ENCODE measurements at regions not wholly inside any gene's neighbourhood (a gene's known extent, or its start where the extent isn't known, plus 50 kb on each side); places are given as distances from the start of the nearest gene placed in this dataset.

DNA sequence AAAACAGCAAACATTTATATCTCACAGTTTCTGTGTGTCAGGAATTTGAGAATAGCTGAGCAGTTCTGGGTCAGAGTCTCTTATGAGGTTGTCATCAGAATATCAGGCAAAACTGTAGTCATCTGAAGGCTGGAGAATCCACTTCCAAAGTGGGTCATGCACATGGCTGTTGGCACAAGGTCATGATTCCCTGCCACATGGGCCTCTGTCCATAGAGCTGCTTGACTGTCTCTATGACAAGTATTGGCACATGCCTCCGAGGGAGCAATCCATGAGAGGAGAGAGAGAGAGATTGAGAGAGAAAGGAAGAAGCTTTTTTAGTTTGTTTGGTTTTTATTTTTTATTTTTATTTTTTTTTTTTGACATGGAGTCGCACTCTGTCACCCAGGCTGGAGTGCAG, 101.8 kb upstream of the DDX18 start:
- DNase-seq (ENCODE audit: low read depth in 2 of 2), result no peak

DNA sequence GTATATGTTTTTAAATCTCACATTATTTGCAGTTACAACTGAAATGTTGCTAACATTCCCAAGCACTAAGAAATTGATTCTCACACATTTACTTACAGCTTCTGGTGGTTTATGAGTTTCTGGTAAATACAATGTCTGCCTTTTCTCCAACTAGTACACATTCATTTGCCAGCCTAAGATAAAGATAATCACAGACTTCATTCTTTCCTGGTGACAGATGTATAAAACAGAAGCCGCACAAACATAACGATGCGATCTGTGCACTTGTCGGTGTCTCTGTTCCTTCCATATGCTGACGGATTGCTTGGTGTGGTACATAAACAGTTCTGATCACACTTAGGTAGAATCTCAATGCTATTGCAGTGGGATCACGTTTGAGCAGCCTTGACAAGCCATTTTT, 100.4 kb upstream of the DDX18 start:
- no peak for DNase-seq (ENCODE audit: low read depth in 2 of 2)

DNA sequence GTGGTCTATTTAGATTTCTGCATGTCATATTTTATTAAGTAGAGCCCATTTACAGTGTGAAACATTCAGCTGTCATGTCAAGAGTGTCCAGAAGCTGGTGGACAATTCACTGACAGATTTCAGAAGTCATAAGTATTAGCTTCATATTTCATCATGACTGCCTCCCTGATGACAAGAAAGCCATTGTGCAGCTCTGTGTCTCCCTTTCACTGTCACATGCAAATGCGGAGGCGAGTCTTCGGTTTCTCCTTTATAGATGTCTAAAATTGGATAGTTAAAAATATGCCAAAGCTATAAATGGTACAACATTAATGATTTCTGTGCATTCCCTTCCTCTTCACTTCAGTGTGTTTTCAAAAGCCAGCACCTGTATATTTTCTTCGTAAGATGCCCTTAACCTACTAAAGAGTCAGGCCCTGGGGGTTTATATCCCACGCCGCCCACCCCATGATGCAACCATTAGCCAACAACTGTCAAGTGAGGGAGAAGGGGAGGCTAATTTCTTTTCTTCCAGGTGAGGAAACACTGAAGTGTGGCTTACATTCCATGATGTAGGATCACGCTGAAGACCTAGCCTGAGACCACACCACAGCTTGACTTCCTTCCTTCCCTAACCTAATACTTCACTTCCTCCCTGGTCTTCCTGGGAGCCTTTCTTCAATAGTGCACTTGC, 99.6 kb upstream of the DDX18 start:
- DNase-seq (ENCODE audit: low read depth in 2 of 2), result no peak

DNA sequence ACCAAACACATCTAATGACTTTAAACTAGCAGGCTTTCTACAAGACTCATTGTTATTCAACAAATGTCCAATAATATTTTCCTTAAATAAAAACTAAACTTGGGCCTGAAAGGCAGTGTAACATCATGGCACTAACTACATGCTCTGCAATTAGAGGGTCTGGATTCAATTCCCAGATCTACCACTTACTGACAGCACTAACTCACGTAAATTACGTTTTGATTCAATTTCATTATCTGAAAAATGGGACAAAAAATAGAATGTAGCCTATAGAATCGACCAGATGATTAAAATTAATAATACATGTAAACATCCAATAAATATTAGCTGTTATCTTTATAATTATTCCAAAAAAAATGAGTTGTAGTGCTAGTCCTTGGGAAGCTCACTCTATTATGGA, 98.0 kb upstream of the DDX18 start:
- no peak for DNase-seq (ENCODE audit: low read depth in 2 of 2)

DNA sequence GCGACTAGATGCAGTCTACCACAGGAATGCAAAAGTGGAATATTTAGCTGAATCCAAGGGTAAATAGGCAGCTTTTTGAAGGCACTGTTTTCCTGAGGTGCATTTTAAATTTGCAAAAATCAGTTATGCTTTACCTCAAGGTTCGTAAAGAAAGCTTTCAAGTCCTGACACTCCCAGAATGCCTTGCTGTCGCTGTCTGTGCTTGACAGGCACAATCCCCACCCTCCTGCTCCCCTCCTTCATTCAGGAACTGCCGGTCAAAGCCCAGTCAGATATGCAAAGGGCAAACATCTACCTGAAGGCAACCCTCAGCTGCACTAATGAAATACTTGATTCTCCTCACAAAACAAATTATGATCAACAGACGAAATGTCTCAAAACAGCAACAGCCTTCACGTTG, 97.4 kb upstream of the DDX18 start:
- DNase-seq (ENCODE audit: low read depth in 2 of 2), result no peak

DNA sequence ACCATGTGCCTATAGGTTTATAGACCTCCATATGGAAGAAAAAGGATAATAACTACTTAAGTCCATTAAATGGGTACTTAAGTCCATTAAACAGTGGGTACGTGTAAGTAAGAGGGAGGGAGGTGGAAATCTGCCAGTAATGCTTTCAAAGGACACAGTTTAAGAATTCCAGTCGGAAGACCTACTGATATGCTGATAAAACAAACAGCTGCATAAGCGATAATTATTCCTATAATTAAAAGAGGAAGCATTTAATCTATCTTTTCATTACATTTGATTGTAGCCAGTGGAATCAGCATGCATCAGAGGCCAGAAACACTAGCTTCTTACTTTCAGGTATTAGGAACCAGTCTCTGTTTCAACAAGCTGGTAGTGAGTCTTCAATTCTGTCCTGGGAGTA, 96.4 kb upstream of the DDX18 start:
- DNase-seq (ENCODE audit: low read depth in 2 of 2), result no peak

DNA sequence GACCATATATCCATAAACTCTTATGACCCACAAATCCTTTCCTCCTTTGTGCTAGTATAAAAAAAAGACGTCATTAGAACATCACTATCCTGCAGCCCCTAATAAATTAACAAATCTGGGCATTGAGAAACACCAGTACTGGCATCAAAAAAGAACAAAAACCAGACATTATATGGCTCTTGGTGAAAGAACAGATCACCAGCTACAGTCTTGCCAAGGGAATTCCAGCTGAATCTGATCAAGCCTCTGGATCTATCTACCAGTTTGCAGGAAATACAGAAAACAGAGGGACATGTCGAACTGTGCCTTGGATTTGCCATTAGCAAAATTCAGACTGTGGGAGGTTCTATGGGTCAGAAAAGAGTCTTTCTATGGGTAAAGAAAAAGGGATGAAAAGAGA, 93.7 kb upstream of the DDX18 start:
- DNase-seq (ENCODE audit: low read depth in 2 of 2), result no peak

DNA sequence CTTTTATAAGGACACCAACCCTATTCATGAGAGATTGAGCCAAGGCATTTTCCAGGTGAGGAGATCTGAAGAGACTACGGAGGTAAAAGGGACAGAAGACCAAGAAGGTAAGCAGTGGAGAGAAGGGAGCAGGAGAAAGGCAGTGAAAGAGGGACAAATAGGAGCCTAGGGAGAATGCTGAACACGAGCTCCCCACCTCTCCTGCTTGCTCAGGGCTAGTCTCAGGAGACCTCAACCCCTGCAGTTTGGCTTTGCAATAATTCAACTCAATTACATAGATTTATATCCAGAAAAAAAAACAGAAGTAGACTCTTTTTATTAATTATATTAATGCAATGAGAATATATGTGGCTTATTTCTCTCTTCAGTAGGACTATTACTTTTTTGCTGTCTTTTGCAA, 91.0 kb upstream of the DDX18 start:
- DNase-seq (ENCODE audit: low read depth in 2 of 2), result no peak

DNA sequence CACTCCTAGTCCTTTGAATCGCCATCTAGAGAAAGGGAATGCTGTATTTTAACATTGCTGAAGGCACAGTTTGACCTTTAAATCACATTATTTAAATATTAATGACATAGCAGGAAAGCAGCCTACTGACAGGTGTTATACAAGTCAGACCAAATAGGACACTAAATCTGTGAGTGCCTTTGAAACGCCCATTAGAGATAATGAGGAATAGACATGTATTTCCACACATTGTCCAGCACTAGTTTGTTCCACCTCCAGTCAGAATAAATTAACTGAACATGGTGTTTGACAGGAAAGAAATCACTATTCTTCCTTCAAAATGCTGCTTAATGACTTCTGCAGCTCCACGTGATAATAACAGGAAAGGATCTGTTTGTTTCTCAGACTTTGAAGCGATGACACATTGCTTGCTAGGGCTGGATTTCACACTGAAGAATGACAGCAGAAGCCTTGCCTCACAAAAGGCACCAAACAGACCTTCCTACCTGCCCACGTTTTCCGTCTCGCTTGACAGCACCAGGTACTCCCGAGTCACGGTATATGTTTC, 90.5 kb upstream of the DDX18 start:
- no peak for DNase-seq (ENCODE audit: low read depth in 2 of 2)

DNA sequence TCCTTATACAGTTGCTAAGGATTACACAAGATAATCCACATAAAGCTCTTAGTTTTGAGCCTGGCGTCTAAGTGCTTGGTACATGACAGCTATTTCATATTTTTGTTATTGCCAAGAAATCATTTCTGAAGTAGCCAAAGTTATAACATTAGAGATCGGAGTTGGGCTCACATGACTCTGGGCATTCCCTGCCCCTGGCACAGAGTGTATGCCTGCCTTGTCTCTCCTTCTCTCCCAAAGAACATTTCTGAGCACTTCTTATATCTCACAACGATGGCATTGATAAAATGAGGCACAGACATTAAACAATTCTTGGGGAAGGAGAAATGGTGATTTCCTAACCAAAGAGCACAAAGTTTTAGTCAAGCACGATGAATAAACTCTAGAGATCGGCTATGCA, 87.7 kb upstream of the DDX18 start:
- DNase-seq (ENCODE audit: low read depth in 2 of 2), result no peak

DNA sequence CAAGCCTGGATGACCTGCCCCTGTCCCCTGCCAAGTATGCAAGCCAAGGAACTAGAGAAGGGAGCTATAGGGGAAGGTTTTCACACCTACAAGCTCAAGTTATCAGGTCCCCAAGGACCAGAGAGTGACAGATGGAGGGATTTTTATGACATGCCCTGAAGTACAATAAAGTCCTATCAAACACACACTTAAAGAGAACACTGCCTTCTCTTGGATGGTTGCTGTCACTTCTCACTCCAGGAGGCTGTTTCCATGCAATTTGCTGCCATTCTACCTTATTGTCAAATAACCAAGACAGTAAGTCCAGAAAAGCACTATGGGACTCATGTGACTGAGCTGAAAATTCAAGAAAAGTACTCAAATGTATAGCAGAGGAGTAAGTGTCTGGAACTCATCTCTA, 76.6 kb upstream of the DDX18 start:
- no peak for DNase-seq (ENCODE audit: low read depth in 2 of 2)

DNA sequence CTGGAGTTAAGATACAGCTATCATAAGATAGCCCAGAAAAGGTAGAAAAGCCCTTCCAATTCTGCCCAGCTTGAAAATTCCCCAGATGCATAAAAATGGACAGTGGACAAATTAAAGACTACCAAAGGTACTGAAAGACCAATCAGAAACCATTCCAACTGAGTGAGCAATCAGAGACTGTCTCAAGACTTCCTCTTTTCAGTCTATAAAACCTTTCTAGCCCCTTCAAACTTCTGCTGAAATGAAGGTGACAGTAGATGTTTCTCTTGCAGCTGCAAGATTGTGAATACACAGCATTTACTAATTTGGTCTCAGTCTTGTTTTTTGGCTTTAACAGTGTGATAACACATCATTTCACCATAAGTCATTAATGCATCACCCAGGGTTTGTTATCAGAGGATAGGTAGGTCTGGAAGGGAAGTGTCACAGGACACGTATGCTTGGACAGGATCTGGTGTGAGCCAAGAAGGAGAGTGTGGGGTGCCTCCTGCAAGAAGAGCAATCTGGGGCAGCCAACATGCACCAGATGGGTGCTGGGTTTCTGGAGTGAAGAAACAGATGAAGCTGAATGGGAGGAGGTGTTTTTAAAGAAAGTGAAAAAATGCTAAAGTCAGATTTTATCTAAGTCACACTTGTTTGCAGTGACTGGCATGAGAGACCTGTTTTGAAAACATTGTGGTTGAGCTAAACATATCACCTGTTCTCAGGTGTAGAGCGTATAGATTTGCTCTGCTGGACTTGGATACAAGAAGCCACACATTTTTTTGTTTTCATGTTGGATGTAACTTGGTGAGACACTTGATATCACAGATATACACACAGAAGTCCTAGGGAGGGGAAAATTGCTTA, 75.3 kb upstream of the DDX18 start:
- DNase-seq (ENCODE audit: low read depth in 2 of 2), result no peak

DNA sequence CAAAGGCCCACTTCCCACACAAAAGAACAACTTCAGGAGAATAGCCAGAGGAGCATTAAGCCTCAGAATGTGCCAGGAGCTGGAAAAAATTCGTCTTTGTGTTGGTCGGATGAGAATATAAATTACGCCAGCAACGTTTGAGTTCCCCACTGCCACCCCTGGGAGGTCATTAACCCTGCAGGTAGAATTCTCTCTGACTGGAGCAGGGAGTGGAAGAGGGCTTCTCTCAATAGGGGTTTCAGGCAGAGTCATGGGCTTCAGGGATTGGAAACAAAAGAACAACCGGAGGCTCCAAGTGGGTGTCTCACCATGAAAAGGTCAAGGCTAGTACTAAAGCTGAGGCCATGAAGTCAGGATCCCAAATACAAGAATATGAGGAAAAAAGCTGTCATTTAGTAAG, 69.0 kb upstream of the DDX18 start:
- no peak for DNase-seq (ENCODE audit: low read depth in 2 of 2)

DNA sequence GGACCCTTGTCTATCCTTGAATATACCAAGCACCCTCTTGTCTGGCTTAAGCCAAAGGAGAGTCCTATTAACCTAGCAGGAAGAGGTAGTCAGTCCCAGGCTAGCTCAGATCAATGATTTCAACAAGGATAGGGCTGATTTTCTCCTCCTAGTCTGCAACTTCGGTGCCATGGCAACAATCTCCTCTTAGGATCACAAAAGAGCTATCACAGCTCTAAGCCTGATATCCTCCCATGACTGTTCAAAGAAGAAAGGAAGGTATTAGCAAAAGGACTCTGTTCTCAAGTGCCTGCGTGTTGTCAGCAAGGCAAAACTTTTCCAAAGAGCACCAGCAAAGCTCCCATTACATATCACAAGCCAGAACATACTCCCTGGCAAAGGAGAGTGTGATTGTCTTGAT, 58.7 kb upstream of the DDX18 start:
- no peak for DNase-seq (ENCODE audit: low read depth in 2 of 2)

DNA sequence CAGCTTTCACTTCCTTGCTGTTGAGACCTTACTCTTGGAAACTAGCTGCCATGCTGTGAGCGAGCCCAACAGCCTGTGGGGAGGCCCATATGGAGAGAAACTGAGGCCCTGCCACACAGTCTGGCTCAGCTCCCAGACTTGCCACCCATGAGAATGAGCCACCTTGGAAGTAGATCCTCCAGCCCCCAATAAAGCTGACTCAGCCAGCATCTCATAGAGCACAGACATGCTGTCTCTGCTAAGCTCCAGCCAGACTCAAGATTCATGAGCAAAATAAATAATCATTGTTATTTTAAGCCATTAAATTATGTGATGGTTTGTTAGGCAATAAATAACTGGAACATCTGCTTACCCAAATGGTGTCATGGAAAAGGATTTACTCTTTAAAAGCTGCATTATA, 53.6 kb upstream of the DDX18 start:
- DNase-seq (ENCODE audit: low read depth in 2 of 2), result no peak

DNA sequence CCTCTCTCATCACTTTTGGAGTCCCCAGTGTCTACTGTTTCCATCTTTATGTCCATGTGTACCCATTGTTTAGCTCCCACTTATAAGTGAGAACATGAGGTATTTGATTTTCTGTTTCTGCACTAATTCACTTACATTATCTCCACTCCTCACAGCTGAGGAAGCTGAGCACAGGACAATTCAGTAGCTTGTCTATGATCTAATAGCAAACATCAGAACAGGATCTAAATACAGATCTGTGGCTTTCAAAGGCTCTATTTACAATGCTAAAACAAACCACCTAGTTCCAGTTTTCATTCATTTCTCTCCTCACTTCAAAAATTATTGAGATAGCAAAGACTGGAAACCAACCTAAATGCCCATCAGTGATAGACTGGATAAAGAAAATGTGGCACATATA, 52.0 kb upstream of the DDX18 start:
- DNase-seq (ENCODE audit: low read depth in 2 of 2), result no peak

DNA sequence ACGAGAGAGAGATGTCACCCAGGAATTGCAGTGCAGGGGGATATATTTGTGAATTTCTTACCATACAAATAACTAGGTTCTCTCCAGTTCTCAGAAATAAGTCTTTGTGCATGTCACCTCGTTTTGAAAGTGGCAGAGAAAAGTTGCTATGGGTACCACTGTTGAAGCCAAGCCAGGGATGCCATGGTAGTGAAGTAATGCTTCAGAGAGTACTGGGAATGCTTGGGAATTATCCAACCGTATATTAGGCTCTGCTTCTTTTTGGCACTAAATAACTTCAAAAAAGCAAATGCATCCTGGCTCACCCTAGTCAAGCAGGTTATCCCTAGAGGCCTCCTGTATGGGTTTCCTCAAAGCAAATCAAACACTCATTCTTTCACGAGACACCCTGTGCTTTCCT, 50.7 kb upstream of the DDX18 start:
- DNase-seq (ENCODE audit: low read depth in 2 of 2), result no peak

Data from lung microvascular endothelial cell (primary cell).